ENCODE measurements at regions not wholly inside any gene's neighbourhood (a gene's known extent, or its start where the extent isn't known, plus 50 kb on each side); places are given as distances from the start of the nearest gene placed in this dataset.

DNA sequence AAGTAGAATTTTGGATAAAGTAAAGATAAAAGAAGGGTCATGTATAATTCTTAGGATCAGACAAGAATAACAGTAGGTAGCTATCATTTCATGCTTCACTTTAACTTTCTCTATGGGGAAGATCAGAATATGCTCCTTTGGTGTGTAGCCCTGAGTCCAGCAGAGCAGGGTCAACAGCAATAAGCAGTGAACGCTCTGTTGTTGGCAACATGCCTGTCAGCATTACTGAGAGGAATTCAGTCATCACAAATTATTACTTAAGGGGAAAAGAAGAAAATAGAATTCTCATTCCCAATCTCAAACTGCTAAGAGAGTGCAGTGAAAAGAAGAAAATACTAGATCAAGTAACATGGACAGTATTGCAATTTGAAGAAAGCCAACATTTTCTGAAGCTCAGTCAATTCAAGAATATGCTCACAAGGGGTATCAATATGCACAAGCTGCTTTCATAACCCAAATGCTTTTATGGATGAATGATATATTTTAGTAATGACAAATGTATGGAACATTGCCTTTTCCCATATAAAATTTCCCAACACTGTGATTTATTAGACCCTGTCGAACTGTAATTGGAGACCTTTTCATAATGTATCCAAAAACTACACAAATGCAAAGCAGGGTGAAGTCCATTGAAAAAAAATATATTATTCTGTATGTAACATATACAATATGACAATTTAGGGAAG is 1359.4 kb downstream of the EFNA5 start:
- no peak overlapping the region for H4K91ac ChIP-seq (ENCODE audit: insufficient read depth, low read depth, low read length)
- DNase-seq: peak; percentile 56
- H3K9me3 ChIP-seq (ENCODE audit: control insufficient read depth, insufficient read depth, low read length): no peaks in the 10 kb centered on the region
- no peaks in the 10 kb centered on the region for H4K20me1 ChIP-seq (ENCODE audit: insufficient read depth, low read length)
- H3K27ac ChIP-seq (ENCODE audit: insufficient read depth, low read length): no peak overlapping the region
- H2AFZ ChIP-seq (replicated peaks; ENCODE audit: low read length, poor library complexity): no peak overlapping the region
- no peak overlapping the region for H3K18ac ChIP-seq (ENCODE audit: low read depth, low read length)
- no peaks in the 10 kb centered on the region for H3K4me1 ChIP-seq (ENCODE audit: control insufficient read depth, insufficient read depth, low read length)
- no peak overlapping the region for H3K4me2 ChIP-seq (ENCODE audit: low read depth, low read length)
- no peak overlapping the region for H2BK5ac ChIP-seq (ENCODE audit: low read depth, low read length, poor library complexity, severe bottlenecking)
- H4K5ac ChIP-seq (ENCODE audit: low read depth, low read length): no peak overlapping the region
- ChIA-PET POLR2A (ENCODE audit: unreplicated experiment) (no interaction called here), CTCF (no interaction called here)
- in situ Hi-C loops (cut with MboI; ENCODE audit: low sequenced_read_pairs): no loop called here
- H3K23ac ChIP-seq (ENCODE audit: low read depth, low read length): no peak overlapping the region
- dilution Hi-C loops (cut with HindIII; ENCODE audit: low sequenced_read_pairs, unreplicated experiment): no loop called here
- ATAC-seq (ENCODE audit: low read depth): no peak
- 0 out of 2 replicates have a peak, but pooled peaks cover 3% of the 10 kb centered on the region for H3K9me1 ChIP-seq (ENCODE audit: insufficient read depth, low read length)
- no peak overlapping the region for H2BK20ac ChIP-seq (ENCODE audit: low read depth, low read length)
- TF ChIP-seq FOS (IDR thresholded peaks at IDR 0.05; ENCODE audit: low read depth, low read length) (no peak), ELK1 (IDR thresholded peaks at IDR 0.05; ENCODE audit: borderline replicate concordance, low read depth, low read length) (no peak), MAZ (IDR thresholded peaks at IDR 0.05; ENCODE audit: borderline replicate concordance, low read depth, low read length) (no peak), RCOR1 (IDR thresholded peaks at IDR 0.05; ENCODE audit: insufficient replicate concordance, low read length) (no peak), CEBPB (IDR thresholded peaks at IDR 0.05; ENCODE audit: low read depth, low read length) (no peak), MAFK (IDR thresholded peaks at IDR 0.05; ENCODE audit: low read depth, low read length) (no peak), CHD1 (IDR thresholded peaks at IDR 0.05; ENCODE audit: low read depth, low read length) (no peak), MXI1 (IDR thresholded peaks at IDR 0.05; ENCODE audit: borderline replicate concordance, low read depth, low read length) (no peak), RFX5 (IDR thresholded peaks at IDR 0.05; ENCODE audit: low read depth, low read length) (no peak), SMC3 (IDR thresholded peaks at IDR 0.05; ENCODE audit: low read depth, low read length) (no peak), RAD21 (IDR thresholded peaks at IDR 0.05; ENCODE audit: low read length) (no peak), NFE2L2 (IDR thresholded peaks at IDR 0.05; ENCODE audit: low read depth, low read length) (no peak), BHLHE40 (IDR thresholded peaks at IDR 0.05; ENCODE audit: low read depth, low read length) (no peak), POLR2A (IDR thresholded peaks at IDR 0.05; ENCODE audit: low read depth, low read length) (no peak)
- TF ChIP-seq, protein P1, sequence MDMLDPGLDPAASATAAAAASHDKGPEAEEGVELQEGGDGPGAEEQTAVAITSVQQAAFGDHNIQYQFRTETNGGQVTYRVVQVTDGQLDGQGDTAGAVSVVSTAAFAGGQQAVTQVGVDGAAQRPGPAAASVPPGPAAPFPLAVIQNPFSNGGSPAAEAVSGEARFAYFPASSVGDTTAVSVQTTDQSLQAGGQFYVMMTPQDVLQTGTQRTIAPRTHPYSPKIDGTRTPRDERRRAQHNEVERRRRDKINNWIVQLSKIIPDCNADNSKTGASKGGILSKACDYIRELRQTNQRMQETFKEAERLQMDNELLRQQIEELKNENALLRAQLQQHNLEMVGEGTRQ (IDR thresholded peaks at IDR 0.05; ENCODE audit: low read depth, low read length): no peak
- TF ChIP-seq, protein P2, sequence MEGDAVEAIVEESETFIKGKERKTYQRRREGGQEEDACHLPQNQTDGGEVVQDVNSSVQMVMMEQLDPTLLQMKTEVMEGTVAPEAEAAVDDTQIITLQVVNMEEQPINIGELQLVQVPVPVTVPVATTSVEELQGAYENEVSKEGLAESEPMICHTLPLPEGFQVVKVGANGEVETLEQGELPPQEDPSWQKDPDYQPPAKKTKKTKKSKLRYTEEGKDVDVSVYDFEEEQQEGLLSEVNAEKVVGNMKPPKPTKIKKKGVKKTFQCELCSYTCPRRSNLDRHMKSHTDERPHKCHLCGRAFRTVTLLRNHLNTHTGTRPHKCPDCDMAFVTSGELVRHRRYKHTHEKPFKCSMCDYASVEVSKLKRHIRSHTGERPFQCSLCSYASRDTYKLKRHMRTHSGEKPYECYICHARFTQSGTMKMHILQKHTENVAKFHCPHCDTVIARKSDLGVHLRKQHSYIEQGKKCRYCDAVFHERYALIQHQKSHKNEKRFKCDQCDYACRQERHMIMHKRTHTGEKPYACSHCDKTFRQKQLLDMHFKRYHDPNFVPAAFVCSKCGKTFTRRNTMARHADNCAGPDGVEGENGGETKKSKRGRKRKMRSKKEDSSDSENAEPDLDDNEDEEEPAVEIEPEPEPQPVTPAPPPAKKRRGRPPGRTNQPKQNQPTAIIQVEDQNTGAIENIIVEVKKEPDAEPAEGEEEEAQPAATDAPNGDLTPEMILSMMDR (conservative IDR thresholded peaks at IDR 0.05; ENCODE audit: low read depth, low read length): no peak
- no peak overlapping the region for H3K9ac ChIP-seq (ENCODE audit: low read depth, low read length)
- WGBS, 2 experiments (ENCODE audit: extremely low coverage in 2 of 2, insufficient read length in 1 of 2): no CpG with 5 or more reads among the region's 2 CpGs
- no peak overlapping the region for H2AK5ac ChIP-seq (ENCODE audit: low read depth, low read length)
- intact Hi-C loops (cut with micrococcal nuclease): no loop called here
- H3K27me3 ChIP-seq (ENCODE audit: control insufficient read depth, insufficient read depth, low read length): no peaks in the 10 kb centered on the region
- no peak overlapping the region for H3K4me3 ChIP-seq (ENCODE audit: insufficient read depth, low read depth, low read length)
- no peak overlapping the region for H2AK9ac ChIP-seq (replicated peaks; ENCODE audit: low read depth, low read length, poor library complexity)
- no peak overlapping the region for H3K14ac ChIP-seq (replicated peaks; ENCODE audit: low read depth, low read length)
- no peaks in the 10 kb centered on the region for H3K36me3 ChIP-seq (ENCODE audit: control insufficient read depth, insufficient read depth, low read length)
- no peak overlapping the region for H2BK120ac ChIP-seq (ENCODE audit: low read depth, low read length)
- H3K79me1 ChIP-seq (ENCODE audit: low read depth in 1 of 2, low read length in 2 of 2): no peaks in the 10 kb centered on the region
- H2BK15ac ChIP-seq (ENCODE audit: low read depth, low read length): no peak overlapping the region
- no peak overlapping the region for H4K8ac ChIP-seq (ENCODE audit: low read depth in 2 of 2, low read length in 2 of 2)
- no TSS peak for BruUV-seq (replicated peaks)
- no peak overlapping the region for H3K4ac ChIP-seq (ENCODE audit: low read depth, low read length)
- no peak overlapping the region for H3K56ac ChIP-seq (ENCODE audit: extremely low read depth, insufficient read depth, low read length)

Data from IMR-90 (cell line).